HT-29 (cell line): ENCODE measurements at regions not wholly inside any gene's neighbourhood (a gene's known extent, or its start where the extent isn't known, plus 50 kb on each side); places are given as distances from the start of the nearest gene placed in this dataset.
A peak's percentile ranks its signal among the peaks of the same experiment; 100 is the strongest.
"Not testable (repeated sequence)": the region's sequence is repeated elsewhere in the genome, so short reads cannot be mapped to it uniquely, and the experiment has no call there.

ENCODE experiments used
- DNase-seq: peaks from one replicate; pipeline ENCODE4 v3.0.0-alpha.2; 2015; ENCODE audit warnings: low spot score

DNA sequence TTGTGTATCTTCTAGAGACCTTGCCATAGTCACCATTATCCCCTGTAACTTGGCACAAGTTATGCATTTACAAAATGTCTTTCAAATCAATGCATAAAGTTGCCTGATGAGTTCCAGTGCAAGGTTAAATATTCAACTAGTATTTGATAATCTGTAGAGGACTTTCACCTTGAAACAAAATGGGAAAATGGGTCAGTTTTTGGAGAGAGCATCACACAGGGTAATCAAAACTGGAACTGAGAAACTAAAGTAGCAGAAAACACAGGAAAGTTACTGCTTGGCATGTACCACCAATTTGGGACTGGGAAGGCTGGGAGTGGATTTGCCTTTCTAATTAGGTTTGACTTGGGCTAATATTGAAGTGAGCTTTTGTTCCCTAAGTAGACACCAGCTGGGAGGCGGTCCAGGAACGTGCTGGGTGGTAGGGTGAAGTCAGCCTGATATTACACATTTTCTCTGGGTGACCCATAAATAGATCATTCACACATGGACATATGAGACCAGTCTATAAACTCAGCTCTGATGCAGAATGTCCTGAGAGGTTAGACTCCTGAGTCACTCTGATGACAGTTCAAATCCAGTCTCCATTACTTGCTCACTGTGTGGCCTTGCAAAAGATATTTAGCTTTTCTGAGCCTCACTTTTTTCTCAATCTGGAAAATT is 152.3 kb downstream of the PCTP start:
- no peak for DNase-seq

DNA sequence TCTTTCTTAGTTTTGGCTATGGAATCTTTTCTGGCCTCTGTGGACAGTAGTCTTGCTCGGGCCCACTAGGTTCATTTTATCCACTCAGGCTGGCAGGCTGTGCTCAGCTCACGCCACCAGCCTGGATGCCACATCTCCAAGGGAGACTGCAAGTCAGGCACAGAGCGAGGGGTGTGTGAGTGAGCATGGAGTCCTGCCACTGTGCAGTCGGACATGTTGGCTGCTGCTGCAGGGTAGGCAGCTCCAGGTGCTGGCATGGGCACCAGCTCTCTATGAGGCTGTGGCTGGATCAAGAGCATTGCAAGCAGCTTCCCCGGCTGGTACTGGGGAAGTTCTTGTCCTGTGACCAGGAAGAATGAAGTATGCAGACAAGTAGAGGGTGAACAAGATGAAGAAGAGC is 158.9 kb downstream of the PCTP start:
- no peak for DNase-seq

DNA sequence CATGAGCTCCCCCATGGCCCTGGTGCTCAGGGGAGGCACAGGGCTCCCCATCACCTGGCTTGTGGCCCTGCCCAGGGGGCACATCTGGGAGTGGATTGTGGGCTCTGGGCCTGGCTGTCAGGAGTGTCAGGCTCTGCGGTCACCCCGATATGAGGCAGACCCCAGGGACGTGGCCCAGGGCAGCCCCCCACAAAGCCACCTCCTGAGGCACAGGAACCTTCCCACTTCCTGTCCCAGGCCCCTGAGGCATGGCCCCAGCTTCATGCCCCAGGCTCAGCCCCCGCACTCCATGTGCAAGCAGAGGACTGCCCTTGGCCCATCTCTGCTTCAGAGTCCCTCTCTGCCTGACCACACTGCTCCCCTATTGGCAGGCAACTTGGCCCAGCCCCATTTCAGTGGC is 160.3 kb downstream of the PCTP start:
- no peak for DNase-seq

DNA sequence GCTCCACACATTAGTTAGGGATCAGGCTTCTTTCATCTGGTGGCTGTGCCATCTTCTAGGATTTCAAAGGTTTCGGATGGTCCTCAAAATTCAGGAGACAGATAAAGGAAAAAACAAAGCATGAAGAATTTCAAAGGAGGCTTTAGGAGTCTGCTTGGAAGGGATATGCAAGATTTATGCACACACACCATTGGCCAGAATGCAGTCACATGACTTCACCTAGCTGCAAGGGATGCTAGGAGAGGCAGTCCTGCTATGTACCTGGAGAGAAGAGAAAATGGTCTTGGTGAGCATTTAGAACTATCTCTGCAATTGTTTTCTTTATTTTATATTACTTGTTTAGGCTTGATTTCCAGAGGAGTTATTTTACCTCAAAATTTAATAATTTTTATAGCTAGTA is 174.6 kb downstream of the PCTP start:
- DNase-seq = no peak

DNA sequence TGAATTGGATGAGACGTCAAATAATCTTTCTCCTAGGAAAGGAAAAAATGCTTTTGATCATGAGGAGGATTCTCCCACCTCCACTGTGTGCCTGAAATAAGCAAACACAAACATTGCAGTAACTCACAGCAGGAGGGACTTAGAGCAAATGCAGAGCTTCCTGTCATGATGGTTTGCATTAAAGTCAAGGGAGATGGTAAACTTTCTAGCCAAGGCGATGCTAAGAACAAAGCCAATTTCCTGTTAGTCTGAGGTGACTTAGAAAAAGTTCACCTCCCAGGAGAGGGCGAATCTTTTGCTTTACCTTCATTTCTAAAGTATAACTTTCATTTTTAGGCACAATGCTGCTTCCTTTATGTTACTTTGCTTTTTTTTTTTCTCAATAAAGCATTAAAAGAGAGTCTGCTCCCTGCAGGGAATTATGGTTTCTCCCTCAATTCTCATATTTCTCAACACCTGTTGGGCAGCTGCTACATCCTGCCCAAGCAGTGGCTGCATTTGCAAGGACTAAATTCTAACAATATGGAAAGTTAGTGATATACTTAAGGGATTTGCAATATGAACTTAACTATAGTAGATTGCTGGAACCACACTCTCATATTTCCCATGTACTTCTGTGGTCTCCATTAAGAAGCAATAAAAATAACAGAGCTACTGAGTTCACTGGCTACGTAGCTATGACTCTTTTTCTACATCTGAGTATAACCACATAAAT is 175.6 kb downstream of the PCTP start:
- DNase-seq = no peak

DNA sequence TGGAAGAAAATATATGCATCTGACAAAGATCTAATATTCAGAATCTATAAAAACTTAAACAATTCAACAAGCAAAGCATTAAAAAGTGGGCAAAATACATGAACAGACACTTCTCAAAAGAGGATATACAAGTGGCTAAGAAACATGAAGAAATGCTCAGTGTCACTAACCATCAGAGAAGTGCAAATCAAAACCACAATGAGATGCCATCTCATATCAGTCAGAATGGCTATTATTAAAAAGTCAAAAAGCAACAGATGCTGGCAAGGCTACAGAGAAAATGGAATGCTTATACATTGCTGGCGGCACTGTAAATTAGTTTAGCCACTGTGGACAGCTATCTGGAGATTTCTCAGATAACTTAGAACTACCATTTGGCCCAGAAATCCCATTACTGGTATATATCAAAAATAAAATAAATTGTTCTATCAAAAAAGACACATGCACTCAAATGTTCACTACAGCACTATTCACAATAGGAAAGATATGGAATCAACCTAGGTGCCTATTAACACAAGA is 179.5 kb downstream of the PCTP start:
- DNase-seq = no peak

DNA sequence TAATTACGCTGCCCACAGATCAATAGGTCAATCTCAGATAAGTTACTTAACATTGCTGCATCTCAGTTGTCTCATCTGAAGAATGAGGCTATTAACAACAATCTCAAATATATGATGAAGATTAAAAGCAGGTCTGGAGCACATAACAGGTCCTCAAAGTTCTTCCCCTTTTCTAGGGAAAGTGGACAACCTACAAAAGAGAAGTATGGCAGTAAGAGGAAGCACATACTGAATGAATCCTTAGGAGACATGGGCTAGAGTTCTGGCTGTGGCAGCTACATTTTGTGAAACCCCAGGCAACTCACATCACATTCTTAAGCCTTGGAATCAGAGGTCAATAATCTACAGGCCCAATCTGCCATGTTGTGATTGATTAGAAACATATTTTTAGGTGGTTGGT is 180.6 kb downstream of the PCTP start:
- no peak for DNase-seq

DNA sequence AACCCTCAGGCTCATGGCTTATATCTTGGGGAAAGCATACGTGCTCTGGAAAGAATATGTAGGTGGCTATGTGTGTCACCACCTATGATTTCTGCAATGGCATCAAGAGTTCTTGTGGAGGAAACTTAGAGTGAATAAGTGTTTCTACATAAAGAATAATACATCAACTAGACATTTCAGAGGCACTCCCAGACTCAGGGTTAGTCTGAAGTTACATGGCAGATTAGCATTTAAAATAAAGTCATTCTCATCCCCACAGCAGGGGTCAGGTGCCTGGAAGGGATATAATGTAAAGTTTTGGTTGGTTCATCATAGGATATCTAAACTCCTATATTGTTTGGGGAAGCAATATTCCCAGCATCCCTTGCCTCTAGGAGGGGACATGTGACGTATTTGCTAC is 182.1 kb downstream of the PCTP start:
- no peak for DNase-seq

DNA sequence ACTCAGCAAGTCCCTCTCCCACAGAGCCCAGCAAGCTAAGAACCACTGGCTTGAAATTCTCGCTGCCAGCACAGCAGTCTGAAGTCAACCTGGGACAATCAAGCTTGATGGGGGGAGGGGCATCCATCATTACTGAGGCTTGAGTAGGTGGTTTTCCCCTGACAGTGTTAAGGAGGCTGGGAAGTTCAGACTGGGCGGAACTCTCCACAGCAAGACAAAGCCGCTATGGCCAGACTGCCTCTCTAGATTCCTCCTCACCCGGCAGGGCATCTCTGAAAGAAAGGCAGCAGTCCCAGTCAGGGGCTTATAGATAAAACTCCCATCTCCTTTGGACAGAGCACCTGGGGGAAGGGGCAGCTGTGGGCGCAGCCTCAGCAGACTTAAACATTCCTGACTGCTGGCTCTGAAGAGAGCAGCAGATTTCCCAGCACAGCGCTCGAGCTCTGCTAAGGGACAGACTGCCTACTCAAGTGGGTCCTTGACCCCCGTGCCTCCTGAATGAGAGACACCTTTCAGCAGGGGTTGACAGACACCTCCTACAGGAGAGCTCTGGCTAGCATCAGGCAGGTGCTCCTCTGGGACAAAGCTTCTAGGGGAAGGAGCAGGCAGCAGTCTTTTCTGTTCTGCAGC is 188.4 kb downstream of the PCTP start:
- not testable (repeated sequence) for DNase-seq

DNA sequence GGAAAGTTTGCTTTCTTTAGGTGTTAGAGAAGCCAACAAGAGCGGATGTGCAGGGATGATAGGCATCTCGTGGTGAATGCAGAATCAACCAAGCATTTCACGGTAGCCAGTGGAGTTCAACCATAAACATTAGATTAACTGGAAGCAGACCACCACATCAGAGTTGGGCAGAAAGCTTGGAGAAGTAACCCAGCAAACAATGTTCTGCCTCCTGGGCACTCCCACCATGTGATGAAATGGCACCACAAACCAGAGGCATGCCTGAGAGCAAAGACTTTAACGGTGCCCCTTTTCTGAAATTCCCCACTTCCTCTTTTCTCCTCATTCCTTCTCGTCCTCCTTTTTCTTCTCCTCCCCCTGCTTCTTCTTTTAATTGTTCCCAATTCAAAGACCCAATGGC is 193.5 kb upstream of the ANKFN1 start:
- DNase-seq = no peak

DNA sequence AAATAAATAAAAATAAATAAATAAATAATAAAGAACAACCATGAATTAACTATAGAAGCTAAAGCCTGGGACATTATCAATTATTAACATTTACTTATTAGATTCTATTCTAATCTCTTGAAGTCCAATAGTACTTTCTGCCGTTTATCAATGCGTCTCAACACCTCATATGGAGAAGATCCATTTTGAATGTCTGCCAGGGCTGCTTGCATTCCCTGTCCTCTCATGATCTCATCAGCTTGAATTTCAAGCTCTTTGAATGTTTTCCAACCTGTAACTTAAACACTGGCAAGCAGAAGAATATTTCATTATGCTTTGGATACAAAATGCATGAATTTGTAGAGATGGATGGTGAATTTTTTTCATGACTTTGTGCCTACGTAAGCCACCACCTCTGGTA is 191.9 kb upstream of the ANKFN1 start:
- DNase-seq = no peak

DNA sequence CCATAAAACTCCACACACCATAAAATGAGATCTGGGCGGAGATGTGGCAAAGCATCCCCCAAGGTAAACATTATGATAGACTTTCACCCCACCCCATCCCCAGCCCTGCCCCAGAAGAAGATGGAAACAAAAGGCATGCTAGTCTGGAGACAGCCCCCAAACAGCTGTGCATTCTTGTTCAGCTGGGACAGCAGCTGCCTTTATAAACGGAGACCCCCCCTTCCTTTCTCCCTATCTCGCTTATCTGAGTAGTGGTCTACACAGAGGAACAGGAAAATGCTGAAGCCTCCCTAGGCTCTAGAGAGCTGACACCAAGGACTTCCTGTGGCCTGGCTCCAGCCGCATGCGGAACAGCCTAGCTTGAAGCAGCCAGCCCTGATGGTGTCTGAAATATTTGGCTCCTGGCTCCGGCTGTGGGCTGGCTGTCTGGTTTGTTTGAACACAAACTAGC is 190.3 kb upstream of the ANKFN1 start:
- no peak for DNase-seq

DNA sequence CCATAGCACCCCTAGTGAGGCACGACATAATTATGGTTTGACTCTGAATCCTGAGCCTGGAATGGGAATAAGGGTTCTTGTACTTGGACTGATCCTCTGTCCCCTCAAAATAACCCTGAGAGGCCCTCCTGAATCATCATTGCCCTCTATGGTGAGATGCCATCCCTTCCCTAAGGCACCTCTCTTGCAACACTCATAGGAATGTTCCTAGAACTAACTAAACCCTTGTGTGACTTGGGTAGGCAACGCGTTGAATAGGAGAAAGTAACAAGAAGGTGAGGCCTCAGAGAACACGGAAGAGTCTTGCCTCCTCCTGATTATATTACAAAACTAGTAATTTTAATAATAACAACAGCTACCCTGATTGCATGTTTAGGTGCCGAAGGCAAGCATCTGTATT is 189.1 kb upstream of the ANKFN1 start:
- DNase-seq = no peak

DNA sequence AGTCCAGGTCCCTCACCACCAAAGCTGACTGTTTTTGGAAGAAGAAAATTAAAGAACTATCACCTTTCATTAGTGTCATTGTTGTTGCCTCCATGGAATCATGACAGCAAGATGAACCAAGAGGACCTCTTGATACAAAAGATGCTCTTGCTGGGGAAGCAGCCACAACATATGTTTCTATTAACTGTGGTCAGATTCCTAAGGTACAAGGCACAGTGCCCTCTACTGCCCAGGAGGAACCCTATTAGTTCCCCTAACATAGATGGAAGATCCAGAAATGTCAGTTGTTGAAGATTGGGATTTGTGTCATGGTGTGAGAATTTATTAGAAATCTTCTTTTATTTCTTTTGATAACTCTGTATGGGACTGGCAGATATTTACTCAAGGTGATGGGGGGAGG is 188.2 kb upstream of the ANKFN1 start:
- no peak for DNase-seq

DNA sequence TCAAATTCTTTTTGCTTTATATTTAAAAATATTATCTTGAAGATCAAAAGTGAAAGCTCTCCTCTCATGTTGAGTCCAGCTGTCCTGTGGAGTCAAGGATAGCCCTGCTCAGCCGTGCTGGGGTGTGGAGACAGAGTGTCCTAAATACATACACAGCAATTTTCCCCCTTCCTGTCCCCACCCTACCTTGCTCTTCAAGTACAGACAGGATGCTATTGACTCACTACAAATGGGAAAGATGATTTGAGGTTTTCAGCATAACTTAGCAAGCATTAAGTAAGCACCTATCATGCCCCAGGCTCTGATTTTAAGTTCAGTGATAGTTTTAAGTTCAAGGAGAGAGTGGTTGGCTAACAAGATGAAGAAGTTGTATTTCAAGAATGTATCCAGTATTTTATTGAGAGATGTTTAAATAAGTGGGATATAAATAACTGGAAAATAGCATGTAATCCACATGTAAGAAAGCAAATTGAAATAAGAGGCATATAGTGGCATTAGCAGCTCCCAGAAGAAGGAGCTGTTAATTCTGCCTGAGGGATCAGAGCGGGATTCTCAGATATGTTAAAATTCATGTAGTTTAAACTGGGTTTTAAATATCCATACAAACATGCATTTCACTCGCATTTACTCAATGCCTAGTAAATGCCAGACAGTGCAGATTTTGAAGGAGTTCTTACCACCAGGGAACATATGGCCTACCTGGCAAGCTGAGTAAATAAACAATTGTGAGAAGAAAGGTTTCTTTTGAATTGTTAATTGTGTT is 183.5 kb upstream of the ANKFN1 start:
- DNase-seq = no peak

DNA sequence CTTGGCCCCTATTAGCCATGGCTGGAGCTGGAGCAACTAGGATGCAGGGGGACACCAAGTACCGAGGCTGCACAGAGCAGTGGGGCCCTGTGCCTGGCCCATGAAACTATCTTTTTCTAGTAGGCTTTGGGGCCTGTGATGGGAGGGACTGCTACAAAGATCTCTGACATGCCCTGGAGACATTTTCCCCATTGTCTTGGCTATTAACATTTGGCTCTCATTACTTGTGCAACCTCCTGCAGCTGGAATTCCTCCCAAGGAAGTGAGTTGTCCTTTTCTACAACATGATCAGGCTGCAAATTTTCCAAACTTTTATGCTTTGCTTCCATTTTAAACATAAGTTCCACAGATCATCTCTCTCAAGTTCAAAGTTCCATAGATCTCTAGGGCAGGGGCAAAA is 174.7 kb upstream of the ANKFN1 start:
- no peak for DNase-seq

DNA sequence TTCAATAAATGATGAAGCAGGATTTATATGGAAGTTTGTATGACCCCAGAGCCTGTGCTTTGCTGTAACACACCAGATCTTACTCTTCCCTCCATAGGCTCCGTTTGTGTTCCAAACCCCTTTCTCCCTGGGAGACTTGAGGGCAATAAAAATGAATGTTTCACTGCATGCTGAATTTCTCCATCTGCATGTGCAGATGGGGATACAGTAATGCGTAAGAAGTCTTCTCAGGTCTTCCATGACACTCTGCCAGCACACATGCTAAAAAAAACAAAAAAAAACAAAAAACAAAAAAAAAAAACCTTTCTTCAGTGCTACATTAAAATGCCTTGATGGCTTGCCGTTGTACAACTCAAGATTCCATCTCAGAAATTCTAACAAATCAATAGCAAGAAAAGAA is 170.2 kb upstream of the ANKFN1 start:
- no peak for DNase-seq

DNA sequence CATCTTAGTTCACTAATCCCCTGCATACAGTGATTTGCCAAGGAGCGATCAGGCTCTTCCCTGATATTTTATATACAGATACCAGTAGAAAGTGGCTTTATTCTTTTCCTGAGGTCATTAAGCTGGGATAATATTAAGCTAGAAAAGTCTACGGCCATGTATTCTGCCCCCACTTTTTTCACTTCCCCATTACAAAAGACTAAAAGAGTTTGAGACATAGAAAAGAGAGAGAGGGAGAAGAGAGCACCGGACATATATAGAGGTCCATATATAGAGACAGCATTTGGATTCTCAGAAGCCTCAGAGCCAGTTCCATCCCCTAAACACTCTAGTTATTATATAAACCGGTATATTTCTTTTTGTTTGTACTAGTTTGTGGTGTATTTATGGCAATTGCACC is 166.5 kb upstream of the ANKFN1 start:
- no peak for DNase-seq

DNA sequence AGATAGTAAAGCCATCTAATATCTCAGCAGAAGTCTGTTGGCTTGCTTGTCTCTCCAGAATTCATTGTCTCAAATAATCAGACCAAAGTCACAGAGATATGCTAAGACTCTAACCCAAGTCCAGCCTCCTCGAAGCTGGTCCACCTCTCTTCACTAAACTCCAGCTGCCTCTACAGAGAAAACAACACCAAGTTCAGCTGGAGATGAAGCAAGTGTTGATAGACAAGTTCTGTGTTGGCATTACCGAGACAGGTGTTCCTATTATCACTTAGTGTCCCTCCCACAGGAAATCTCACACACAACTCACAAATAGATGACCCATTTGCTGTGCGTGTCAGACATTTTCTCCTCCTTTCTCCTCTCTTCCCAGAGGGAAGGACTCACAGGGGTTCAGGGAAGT is 164.4 kb upstream of the ANKFN1 start:
- no peak for DNase-seq

DNA sequence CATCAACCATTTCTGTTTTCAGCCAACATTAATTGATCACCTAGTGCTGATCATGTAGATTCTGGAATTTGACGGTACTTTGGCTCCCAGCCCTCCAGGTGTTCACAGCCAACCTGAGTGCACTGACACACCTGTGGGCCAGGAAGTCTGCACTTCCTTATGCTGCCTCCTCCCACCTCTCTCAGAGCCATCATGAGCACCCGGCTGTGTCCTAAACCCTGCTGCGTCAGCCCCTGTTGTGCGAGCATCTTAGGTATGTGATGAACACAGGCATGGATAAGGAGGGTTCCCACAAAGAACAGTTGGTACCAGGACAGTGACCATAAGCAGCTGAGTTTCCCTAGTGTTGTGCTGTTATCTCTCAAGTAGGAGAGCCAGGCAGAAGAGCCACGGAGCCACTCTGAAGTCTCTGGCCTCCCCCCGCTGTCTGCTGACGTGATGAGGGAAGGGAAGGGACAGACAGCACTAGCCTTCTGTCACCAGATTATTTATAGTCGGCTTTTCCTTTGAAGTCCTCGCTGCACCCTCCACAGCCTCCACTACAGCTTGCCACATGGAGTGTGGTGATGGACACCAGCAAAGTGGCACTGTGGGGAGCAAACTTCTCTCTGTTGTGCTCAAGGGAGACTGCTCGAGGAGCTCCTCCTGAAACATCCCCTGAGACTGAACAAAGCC is 162.8 kb upstream of the ANKFN1 start:
- DNase-seq = no peak

DNA sequence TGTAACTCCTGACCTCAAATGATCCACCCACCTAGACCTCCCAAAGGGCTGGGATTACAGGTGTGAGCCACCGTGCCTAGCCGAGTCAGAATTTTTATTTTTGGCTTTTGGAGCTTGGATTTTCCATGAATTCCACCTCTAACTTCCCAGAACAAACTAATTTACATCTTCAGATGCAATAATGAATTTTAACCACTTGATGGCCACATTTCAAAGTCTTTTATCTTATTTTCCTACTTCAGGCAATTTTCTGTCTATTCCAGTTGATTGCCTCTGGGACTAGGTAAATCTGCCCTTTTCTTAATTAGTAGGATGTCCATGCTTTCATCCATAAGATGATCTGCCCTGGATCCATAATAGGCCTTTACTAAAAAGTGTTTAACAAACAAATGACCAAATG is 156.4 kb upstream of the ANKFN1 start:
- DNase-seq = peak; percentile 16

DNA sequence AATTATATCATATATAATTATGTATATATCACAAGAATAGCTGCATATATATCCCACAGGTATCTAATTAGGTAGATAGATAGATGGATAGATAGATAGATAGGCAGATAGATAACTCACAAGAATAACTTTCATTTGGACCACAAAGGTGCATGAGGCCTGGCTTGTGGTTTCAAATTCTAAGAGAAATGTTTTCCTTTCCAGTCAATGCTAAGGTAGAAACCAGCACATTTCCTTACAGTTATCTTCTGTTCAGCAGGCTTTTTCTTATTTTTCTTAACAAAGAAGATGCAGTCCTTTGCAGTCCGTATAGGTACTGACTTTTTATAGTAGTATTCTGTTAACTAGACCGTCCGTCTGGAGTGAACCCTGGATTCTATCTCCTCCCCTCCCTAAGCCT is 152.9 kb upstream of the ANKFN1 start:
- no peak for DNase-seq
